Lower lobe of right lung (tissue), 2 donors: ENCODE measurements at regions not wholly inside any gene's neighbourhood (a gene's known extent, or its start where the extent isn't known, plus 50 kb on each side); places are given as distances from the start of the nearest gene placed in this dataset.

Experiments used
- ATAC-seq, 2 donors: fragments of 200-7000 bp; cut with Tn5 transposase; one replicate each; pipeline ENCODE4 v1.9.1; 2020 to 2022; ENCODE audit warnings: mild to moderate bottlenecking in 2 of 2, moderate library complexity in 2 of 2
- DNase-seq: peaks from one replicate; pipeline ENCODE4 v3.0.0-alpha.2; 2020
- H3K27ac ChIP-seq: fragments of 200-600 bp; one replicate; pipeline ENCODE4 v1.8.0; 2022
- H3K27me3 ChIP-seq: fragments of 200-600 bp; one replicate; pipeline ENCODE4 v1.8.0; 2022; ENCODE audit warnings: low read depth
- H3K36me3 ChIP-seq: fragments of 200-600 bp; one replicate; pipeline ENCODE4 v1.8.0; 2022; ENCODE audit warnings: mild to moderate bottlenecking
- H3K4me1 ChIP-seq: fragments of 200-600 bp; one replicate; pipeline ENCODE4 v1.8.0; 2022
- H3K4me3 ChIP-seq: fragments of 200-600 bp; one replicate; pipeline ENCODE4 v1.8.0; 2022; ENCODE audit warnings: mild to moderate bottlenecking
- H3K9me3 ChIP-seq: fragments of 200-600 bp; one replicate; pipeline ENCODE4 v1.8.0; 2022
- CTCF ChIP-seq: fragments of 200-600 bp; IDR thresholded peaks from one replicate; pipeline ENCODE4 v1.8.0; 2022; ENCODE audit warnings: antibody characterized with exemption, mild to moderate bottlenecking
- intact Hi-C: fragments of 100-400 bp; cut with DNase I; formaldehyde crosslinking; loops from one replicate; pipeline ENCODE4 v1.11.0; 2022
- donor health status: DM: no; HTN: yes; CAD: no; lungs with severe emphysema.

GRCh38 chr14:41418851-41419250 lies 187.8 kb upstream of the LRFN5 start:
- Histone ChIP-seq H3K36me3 (no peaks in the 10 kb centered on the region), H3K4me3 (no peak overlapping the region), H3K9me3 (no peaks in the 10 kb centered on the region), H3K4me1 (no peaks in the 10 kb centered on the region), H3K27ac (no peak overlapping the region), H3K27me3 (no peaks in the 10 kb centered on the region)
- intact Hi-C loops = no loop called here
- ATAC-seq (no peak), DNase-seq (no peak)
- no peak for TF ChIP-seq CTCF

DNA sequence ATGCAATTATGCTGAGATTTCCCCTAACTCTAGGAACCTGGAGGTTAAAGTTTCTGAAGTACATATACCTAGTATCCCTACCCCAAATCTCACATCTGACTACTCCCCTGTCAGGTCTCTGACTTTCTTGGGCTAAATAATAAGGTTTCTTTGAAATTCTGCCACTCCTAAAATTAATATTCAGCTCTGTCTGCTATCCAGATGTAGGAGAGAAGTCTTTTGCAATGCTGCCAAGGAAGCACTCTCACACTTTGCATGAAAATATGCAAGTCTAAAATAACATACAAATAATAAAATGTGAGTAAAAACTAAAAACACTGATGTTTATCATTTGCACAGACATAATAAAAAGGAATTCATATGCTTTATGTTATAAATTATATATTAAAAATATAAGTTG lies 196.9 kb upstream of the LRFN5 start:
- no peaks in the 10 kb centered on the region for H3K27me3 ChIP-seq
- no peaks in the 10 kb centered on the region for H3K9me3 ChIP-seq
- H3K36me3 ChIP-seq = no peaks in the 10 kb centered on the region
- ATAC-seq = no peak
- H3K4me1 ChIP-seq = no peaks in the 10 kb centered on the region
- no peak overlapping the region for H3K27ac ChIP-seq
- intact Hi-C loops = no loop called here
- no peak overlapping the region for H3K4me3 ChIP-seq
- no peak for TF ChIP-seq CTCF
- no peak for DNase-seq

DNA sequence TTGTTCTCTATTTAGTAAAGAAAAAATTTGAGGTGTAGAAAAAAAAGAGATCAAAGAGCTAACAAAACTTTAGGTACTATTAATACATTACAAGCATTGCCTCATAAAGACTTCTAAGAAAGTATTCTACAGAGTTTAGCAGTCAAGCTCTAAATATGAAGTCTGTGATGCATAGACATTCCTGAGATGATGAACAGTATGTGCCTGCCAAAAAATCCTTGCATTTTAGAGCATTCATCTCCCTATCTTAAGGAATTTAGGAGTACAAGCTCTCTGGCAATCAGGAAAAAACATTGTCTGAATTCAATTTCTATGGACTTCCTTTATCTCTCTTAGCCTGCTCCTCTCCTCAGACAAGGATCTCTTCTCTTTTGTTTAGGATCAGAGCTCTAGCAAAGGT lies 202.6 kb upstream of the LRFN5 start:
- Histone ChIP-seq H3K4me1 (no peaks in the 10 kb centered on the region), H3K27ac (no peak overlapping the region), H3K36me3 (no peaks in the 10 kb centered on the region), H3K4me3 (no peak overlapping the region), H3K9me3 (no peaks in the 10 kb centered on the region), H3K27me3 (no peaks in the 10 kb centered on the region)
- TF ChIP-seq CTCF = no peak
- no peak for DNase-seq
- intact Hi-C loops = no loop called here
- ATAC-seq = no peak

GRCh38 chr14:41403360-41403759 lies 203.3 kb upstream of the LRFN5 start:
- Histone ChIP-seq H3K27me3 (no peaks in the 10 kb centered on the region), H3K27ac (no peak overlapping the region), H3K4me3 (no peak overlapping the region), H3K9me3 (no peaks in the 10 kb centered on the region), H3K36me3 (no peaks in the 10 kb centered on the region), H3K4me1 (no peaks in the 10 kb centered on the region)
- intact Hi-C loops = no loop called here
- DNase-seq = no peak
- TF ChIP-seq CTCF = no peak
- no peak for ATAC-seq

DNA sequence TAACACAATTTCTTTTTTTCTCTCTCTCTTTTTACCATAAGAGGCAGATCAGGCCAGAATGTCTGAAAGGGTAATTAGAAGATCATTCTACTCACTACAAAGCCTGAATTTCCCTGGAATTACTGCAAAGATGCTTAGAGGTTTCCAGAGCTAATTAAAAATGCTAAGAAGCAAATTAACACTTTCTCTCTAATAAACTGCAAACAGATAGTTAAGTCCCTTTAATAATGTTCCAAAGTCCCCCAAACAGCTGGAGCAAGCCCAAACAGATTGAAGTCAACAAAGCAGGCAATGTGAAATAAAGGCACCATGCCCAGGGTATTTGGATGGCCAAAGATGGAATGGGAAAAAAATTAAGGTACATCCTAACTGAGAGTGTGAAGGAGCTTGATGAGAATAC lies 208.8 kb upstream of the LRFN5 start:
- H3K27me3 ChIP-seq = no peaks in the 10 kb centered on the region
- intact Hi-C loops = no loop called here
- TF ChIP-seq CTCF = no peak

GRCh38 chr14:41393512-41393911 lies 213.2 kb upstream of the LRFN5 start:
- Histone ChIP-seq H3K9me3 (no peaks in the 10 kb centered on the region), H3K4me3 (no peak overlapping the region), H3K4me1 (no peaks in the 10 kb centered on the region), H3K36me3 (no peaks in the 10 kb centered on the region), H3K27ac (no peak overlapping the region), H3K27me3 (no peaks in the 10 kb centered on the region)
- no peak for TF ChIP-seq CTCF
- no peak for DNase-seq
- ATAC-seq = no peak
- intact Hi-C loops = no loop called here

More for the DNA sequence above, 208.8 kb upstream of the LRFN5 start:
- no peaks in the 10 kb centered on the region for H3K4me1 ChIP-seq
- ATAC-seq = no peak
- no peaks in the 10 kb centered on the region for H3K9me3 ChIP-seq
- DNase-seq = no peak
- no peak overlapping the region for H3K4me3 ChIP-seq
- H3K36me3 ChIP-seq = no peaks in the 10 kb centered on the region
- no peak overlapping the region for H3K27ac ChIP-seq
